CD14-positive monocyte (primary cell): ENCODE measurements at regions not wholly inside any gene's neighbourhood (a gene's known extent, or its start where the extent isn't known, plus 50 kb on each side); places are given as distances from the start of the nearest gene placed in this dataset.

Experiments
- DNase-seq, 3 donors: peaks; one replicate each; pipeline ENCODE4 v3.0.0-alpha.2; 2011 to 2022
- H2AFZ ChIP-seq: 2 replicates; pipeline ENCODE4 v1.6.0; 2012; ENCODE audit warnings: mild to moderate bottlenecking, low read depth, low read length, inconsistent platforms; ENCODE audit not compliant: insufficient read depth, poor library complexity, severe bottlenecking
- H3K27ac ChIP-seq, 2 donors: 1 replicate in 1 of 2; 2 replicates in 1 of 2; pipeline ENCODE4 v1.5.1; 2012 to 2013; ENCODE audit warnings: low read length in 2 of 2, control low read depth in 1 of 2, inconsistent platforms in 1 of 2, low read depth in 1 of 2, mild to moderate bottlenecking in 1 of 2
- H3K27me3 ChIP-seq, 2 donors: one replicate each; pipeline versions ENCODE4 v1.6.0 to v1.6.1; 2011 to 2013; ENCODE audit warnings: low read length in 2 of 2; ENCODE audit not compliant: control insufficient read depth in 2 of 2, insufficient read depth in 2 of 2
- H3K36me3 ChIP-seq, 2 donors: replicated peaks in 1 of 2; 1 replicate in 1 of 2; 2 replicates in 1 of 2; pipeline versions ENCODE4 v1.5.1 to v1.6.1; 2012 to 2013; ENCODE audit warnings: low read length in 2 of 2, control low read depth in 1 of 2, inconsistent platforms in 1 of 2, mild to moderate bottlenecking in 1 of 2; ENCODE audit not compliant: insufficient read depth in 2 of 2, control insufficient read depth in 1 of 2
- H3K4me1 ChIP-seq, 2 donors: 1 replicate in 1 of 2; 2 replicates in 1 of 2; pipeline versions ENCODE4 v1.5.1 to v1.6.1; 2012 to 2013; ENCODE audit warnings: low read length in 2 of 2, control low read depth in 1 of 2, inconsistent platforms in 1 of 2, mild to moderate bottlenecking in 1 of 2, moderate library complexity in 1 of 2; ENCODE audit not compliant: insufficient read depth in 2 of 2, control insufficient read depth in 1 of 2
- H3K4me2 ChIP-seq: replicated peaks from 2 replicates; pipeline ENCODE3; 2012; ENCODE audit warnings: low read length, moderate library complexity, mild to moderate bottlenecking; ENCODE audit not compliant: poor library complexity, severe bottlenecking; ENCODE audit errors: extremely low read depth
- H3K4me3 ChIP-seq, 3 experiments: fragments of 200-600 bp in 1 of 3; sonication (generic) in 1 of 3; replicated peaks in 1 of 3; 1 replicate in 2 of 3; 2 replicates in 1 of 3; pipeline ENCODE4 v1.5.1; 2011 to 2013; ENCODE audit warnings: low read length in 3 of 3, mild to moderate bottlenecking in 3 of 3, control low read depth in 2 of 3, low read depth in 2 of 3, inconsistent platforms in 1 of 3, moderate library complexity in 1 of 3
- H3K79me2 ChIP-seq: 2 replicates; pipeline ENCODE4 v1.6.0; 2012; ENCODE audit warnings: mild to moderate bottlenecking, control low read depth, inconsistent platforms, low read length, moderate library complexity; ENCODE audit not compliant: insufficient read depth
- H3K9ac ChIP-seq: 2 replicates; pipeline ENCODE4 v1.6.0; 2017; ENCODE audit warnings: low read length, mild to moderate bottlenecking; ENCODE audit not compliant: insufficient read depth, poor library complexity, severe bottlenecking
- H3K9me3 ChIP-seq, 2 donors: replicated peaks in 1 of 2; 1 replicate in 1 of 2; 2 replicates in 1 of 2; pipeline versions ENCODE4 v1.5.1 to v1.6.1; 2012 to 2013; ENCODE audit warnings: low read length in 2 of 2, control low read depth in 1 of 2; ENCODE audit not compliant: control insufficient read depth in 1 of 2, insufficient read depth in 1 of 2
- H4K20me1 ChIP-seq: 2 replicates; pipeline ENCODE4 v1.6.0; 2012; ENCODE audit warnings: mild to moderate bottlenecking, low read length, control low read depth, moderate library complexity; ENCODE audit not compliant: insufficient read depth
- H3K27ac Mint-ChIP-seq, 7 donors: one replicate each; pipeline ENCODE4 v1.8.0; 2020; ENCODE audit warnings: mild to moderate bottlenecking in 7 of 7, mixed read lengths in 7 of 7, moderate library complexity in 6 of 7, inconsistent platforms in 2 of 7
- H3K27me3 Mint-ChIP-seq, 3 donors: one replicate each; pipeline ENCODE4 v1.8.0; 2021 to 2022; ENCODE audit warnings: low read depth in 3 of 3, mild to moderate bottlenecking in 3 of 3, mixed read lengths in 3 of 3, moderate library complexity in 3 of 3, inconsistent platforms in 1 of 3
- H3K36me3 Mint-ChIP-seq, 2 donors: one replicate each; pipeline ENCODE4 v1.8.0; 2020; ENCODE audit warnings: mixed read lengths in 2 of 2, inconsistent platforms in 1 of 2, mild to moderate bottlenecking in 1 of 2
- H3K4me1 Mint-ChIP-seq: one replicate; pipeline ENCODE4 v1.8.0; 2020; ENCODE audit warnings: mild to moderate bottlenecking, mixed read lengths
- H3K4me3 Mint-ChIP-seq, 2 donors: one replicate each; pipeline ENCODE4 v1.8.0; 2020; ENCODE audit warnings: mild to moderate bottlenecking in 2 of 2, mixed read lengths in 2 of 2, moderate library complexity in 1 of 2
- H3K9me3 Mint-ChIP-seq, 7 donors: one replicate each; pipeline ENCODE4 v1.8.0; 2020 to 2022; ENCODE audit warnings: mixed read lengths in 7 of 7, mild to moderate bottlenecking in 6 of 7, moderate library complexity in 6 of 7, inconsistent platforms in 2 of 7
- CTCF ChIP-seq: fragments of 200-600 bp; IDR thresholded peaks from one replicate; pipeline ENCODE4 v1.8.0; 2022; ENCODE audit warnings: antibody characterized with exemption, mild to moderate bottlenecking
- WGBS: methylation state at CpG from one replicate; pipeline ENCODE4 v1.1.5; 2013; ENCODE audit warnings: missing lambda C conversion rate; ENCODE audit not compliant: insufficient coverage; 5-methylcytosine and 5-hydroxymethylcytosine counted together
- intact Hi-C, 2 donors: fragments of 100-400 bp; cut with micrococcal nuclease; formaldehyde crosslinking; loops; one replicate each; pipeline versions ENCODE4 v1.15.0 to v1.15.1; 2023

DNA sequence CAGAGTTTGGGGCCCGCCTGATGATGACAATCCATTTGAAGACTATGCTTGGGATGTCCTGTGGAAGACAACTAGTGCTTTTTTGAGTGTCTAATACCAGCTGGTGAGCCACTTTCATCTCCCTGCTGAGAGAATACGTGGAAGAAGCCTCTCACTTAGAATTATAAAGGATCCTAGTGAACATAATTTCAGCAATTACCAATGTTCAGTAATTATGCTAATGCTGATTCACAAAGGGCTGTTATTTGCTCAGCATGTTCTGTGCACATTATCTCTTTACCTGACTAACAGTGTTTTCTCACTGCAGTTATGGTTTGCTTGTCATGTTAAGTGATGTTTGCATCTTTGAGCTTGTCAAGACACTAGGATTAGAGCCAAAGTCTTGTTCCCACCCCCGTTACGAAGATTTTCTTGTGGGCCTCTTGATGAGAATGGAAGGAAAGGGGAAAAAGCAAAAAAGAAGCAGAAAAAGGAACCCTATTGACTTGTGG is 282.1 kb upstream of the CHD6 start:
- Mint-ChIP-seq H3K36me3 (no peaks in the 10 kb centered on the region), H3K27ac (no peak overlapping the region), H3K9me3 (peaks cover 0 to 1% (median 0%) of the 10 kb centered on the region in 7 donors), H3K27me3 (peaks cover 0 to 2% (median 0%) of the 10 kb centered on the region in 3 donors), H3K4me1 (no peaks in the 10 kb centered on the region), H3K4me3 (no peak overlapping the region)
- Histone ChIP-seq H3K27me3 (no peaks in the 10 kb centered on the region), H3K79me2 (no peaks in the 10 kb centered on the region), H3K9me3 (no peaks in the 10 kb centered on the region), H2AFZ (no peak overlapping the region), H3K4me1 (no peaks in the 10 kb centered on the region), H3K36me3 (no peaks in the 10 kb centered on the region), H3K9ac (no peak overlapping the region), H3K27ac (no peak overlapping the region), H3K4me2 (no peak overlapping the region), H4K20me1 (no peaks in the 10 kb centered on the region), H3K4me3 (no peak overlapping the region)
- WGBS = 83% methylated on average over 3 of the region's 4 CpGs
- intact Hi-C loops = no loop called here
- no peak for TF ChIP-seq CTCF
- no peak for DNase-seq

- Histone ChIP-seq H3K4me1 (no peaks in the 10 kb centered on the region), H3K9ac (no peak overlapping the region), H3K4me2 (no peak overlapping the region), H3K79me2 (no peaks in the 10 kb centered on the region), H3K36me3 (no peaks in the 10 kb centered on the region), H3K4me3 (no peak overlapping the region), H2AFZ (no peak overlapping the region), H3K27ac (no peak overlapping the region), H4K20me1 (no peaks in the 10 kb centered on the region), H3K27me3 (no peaks in the 10 kb centered on the region), H3K9me3 (no peaks in the 10 kb centered on the region)
- Mint-ChIP-seq H3K4me1 (no peaks in the 10 kb centered on the region), H3K4me3 (no peak overlapping the region), H3K9me3 (peaks cover 0 to 1% (median 0%) of the 10 kb centered on the region in 7 donors), H3K27ac (no peak overlapping the region), H3K36me3 (no peaks in the 10 kb centered on the region), H3K27me3 (peaks cover 0 to 3% (median 0%) of the 10 kb centered on the region in 3 donors)
- intact Hi-C loops = no loop called here
- no peak for DNase-seq
- WGBS = 94% methylated on average over 5 of the region's 5 CpGs
- no peak for TF ChIP-seq CTCF
Observed at GRCh38 chr20:41897708-41898107, 279.5 kb upstream of the CHD6 start.
